ENCODE measurements at regions not wholly inside any gene's neighbourhood (a gene's known extent, or its start where the extent isn't known, plus 50 kb on each side); places are given as distances from the start of the nearest gene placed in this dataset.

DNA sequence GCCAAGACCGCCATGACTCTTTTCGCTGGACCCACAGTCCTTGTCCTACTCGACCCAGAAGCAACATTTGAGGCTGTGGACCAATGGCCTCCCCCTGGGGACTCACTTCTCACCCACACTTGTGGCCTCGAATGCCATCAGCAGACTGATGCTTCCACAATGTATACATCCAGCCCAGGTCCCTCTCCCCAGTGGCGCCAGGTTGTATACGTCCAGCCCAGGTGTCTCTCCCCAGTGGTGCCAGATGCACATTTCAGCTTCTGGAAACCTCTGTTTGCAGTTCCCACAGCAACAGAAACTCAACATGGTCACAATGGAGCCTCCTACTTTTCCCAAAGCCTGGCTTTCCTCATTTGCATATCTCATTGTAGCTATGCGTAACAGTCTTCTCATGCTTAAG lies 210.5 kb upstream of the RNF32 start:
- CTCF ChIA-PET, result no interaction called here
- POLR2A ChIA-PET (ENCODE audit: low non-redundant PET), result no interaction called here
- TF ChIP-seq, protein P1, sequence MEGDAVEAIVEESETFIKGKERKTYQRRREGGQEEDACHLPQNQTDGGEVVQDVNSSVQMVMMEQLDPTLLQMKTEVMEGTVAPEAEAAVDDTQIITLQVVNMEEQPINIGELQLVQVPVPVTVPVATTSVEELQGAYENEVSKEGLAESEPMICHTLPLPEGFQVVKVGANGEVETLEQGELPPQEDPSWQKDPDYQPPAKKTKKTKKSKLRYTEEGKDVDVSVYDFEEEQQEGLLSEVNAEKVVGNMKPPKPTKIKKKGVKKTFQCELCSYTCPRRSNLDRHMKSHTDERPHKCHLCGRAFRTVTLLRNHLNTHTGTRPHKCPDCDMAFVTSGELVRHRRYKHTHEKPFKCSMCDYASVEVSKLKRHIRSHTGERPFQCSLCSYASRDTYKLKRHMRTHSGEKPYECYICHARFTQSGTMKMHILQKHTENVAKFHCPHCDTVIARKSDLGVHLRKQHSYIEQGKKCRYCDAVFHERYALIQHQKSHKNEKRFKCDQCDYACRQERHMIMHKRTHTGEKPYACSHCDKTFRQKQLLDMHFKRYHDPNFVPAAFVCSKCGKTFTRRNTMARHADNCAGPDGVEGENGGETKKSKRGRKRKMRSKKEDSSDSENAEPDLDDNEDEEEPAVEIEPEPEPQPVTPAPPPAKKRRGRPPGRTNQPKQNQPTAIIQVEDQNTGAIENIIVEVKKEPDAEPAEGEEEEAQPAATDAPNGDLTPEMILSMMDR (conservative IDR thresholded peaks at IDR 0.05; ENCODE audit: low read depth), result no peak
- DNase-seq (ENCODE audit: low spot score), result no peak
- H3K27ac ChIP-seq, result no peak overlapping the region

DNA sequence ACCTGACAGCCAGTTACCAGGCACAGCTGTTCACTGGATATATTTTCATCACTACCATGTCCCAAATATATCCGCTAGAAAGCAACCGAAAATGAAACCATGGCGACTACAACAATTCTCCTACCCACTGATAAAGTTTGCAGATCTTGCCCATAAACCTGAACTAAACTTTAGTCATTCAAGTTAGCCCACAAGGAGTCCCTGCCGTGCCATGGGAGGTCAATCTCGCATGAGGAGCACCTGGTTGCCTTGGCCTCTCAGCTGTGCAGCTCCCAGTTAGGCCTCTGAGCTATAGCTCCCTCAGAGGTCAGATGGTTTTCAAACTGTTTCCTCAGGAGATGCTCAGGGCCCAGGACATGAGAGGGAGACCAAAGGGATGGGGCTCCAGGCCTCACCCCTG lies 211.1 kb upstream of the RNF32 start:
- no peak for DNase-seq (ENCODE audit: low spot score)
- no peak overlapping the region for H3K27ac ChIP-seq
- POLR2A ChIA-PET (ENCODE audit: low non-redundant PET), result no interaction called here
- CTCF ChIA-PET, result no interaction called here
- TF ChIP-seq, protein P1 (conservative IDR thresholded peaks at IDR 0.05; ENCODE audit: low read depth), result no peak

DNA sequence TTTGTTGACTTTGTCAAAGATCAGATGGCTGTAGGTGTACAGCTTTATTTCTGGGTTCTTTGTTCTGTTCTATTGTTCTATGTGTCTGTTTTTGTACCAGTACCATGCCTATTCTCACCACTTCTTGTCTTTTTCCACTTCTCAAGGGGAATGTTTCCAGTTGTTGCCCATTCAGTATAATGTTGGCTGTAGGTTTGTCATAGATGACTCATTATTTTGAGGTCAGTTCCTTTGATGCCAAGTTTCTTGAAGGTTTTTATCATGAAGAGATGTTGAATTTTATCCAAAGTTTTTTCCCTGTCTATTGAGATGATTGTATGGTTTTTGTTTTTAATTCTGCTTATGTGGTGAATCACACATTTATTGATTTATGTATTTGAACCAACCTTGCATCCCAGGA lies 216.7 kb upstream of the RNF32 start:
- CTCF ChIA-PET, result no interaction called here
- TF ChIP-seq, protein P1 (conservative IDR thresholded peaks at IDR 0.05; ENCODE audit: low read depth), result no peak
- H3K27ac ChIP-seq, result no peak overlapping the region
- POLR2A ChIA-PET (ENCODE audit: low non-redundant PET), result no interaction called here
- no peak for DNase-seq (ENCODE audit: low spot score)

DNA sequence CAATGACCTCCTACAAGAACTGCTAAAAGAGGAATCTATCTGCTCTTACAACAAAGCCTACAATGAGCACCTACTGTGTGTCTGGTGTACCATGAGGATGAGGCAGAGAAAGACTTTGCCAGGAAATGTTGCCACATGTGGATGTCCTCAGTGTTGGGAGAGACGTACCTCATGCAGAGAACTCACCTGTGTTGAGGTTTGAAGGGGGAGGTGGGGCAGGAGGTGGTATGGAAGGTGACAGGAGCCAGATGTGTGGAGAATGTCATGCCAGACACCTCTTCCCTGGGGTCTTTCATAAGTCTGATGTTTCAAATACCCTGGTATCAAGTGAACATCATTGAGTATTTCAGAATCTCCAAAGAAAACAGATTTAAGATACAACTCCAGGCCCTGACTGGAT lies 220.1 kb upstream of the RNF32 start:
- CTCF ChIA-PET, result no interaction called here
- no peak for DNase-seq (ENCODE audit: low spot score)
- POLR2A ChIA-PET (ENCODE audit: low non-redundant PET), result no interaction called here
- no peak overlapping the region for H3K27ac ChIP-seq
- TF ChIP-seq, protein P1 (conservative IDR thresholded peaks at IDR 0.05; ENCODE audit: low read depth), result no peak

DNA sequence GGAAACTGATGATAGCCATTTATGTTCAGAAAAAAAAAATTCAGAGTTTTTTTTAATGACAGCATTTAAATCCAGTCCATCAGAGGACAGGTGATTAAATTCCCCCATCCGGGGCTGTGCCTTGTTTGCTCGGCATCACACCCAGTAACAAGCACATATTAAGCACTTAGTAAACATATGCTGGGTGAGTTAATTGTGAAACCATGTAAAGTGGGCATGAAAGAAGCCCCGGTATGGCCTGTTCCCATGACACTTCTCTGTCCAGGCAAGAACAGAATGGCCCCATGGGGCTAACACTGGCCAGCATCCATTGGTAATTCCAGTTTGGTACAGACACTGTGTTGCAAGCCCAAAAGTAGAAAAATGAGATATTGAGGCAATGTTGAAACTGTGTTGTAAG lies 220.8 kb upstream of the RNF32 start:
- TF ChIP-seq, protein P1 (conservative IDR thresholded peaks at IDR 0.05; ENCODE audit: low read depth), result no peak
- no peak overlapping the region for H3K27ac ChIP-seq
- no peak for DNase-seq (ENCODE audit: low spot score)
- ChIA-PET POLR2A (ENCODE audit: low non-redundant PET) (no interaction called here), CTCF (no interaction called here)

DNA sequence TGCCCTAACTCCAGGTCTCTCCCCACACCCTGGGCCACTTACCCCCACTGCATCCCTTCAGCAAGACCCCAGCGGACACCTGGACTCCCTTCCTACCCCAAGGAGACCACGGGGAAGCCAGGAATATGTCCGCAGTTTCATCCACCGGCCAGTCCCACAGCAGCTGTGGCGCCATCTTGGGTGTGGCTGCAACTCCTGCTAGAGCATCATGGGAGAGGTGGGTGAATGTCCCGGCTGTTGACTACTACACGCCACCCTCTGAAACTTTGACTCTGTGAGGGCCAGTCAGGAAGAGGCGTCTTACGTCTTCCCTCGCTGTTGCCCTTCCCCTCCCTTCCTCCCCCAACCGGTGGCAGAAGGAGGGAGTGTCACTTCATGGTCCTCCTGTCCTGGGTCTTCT lies 238.3 kb upstream of the RNF32 start:
- ChIA-PET CTCF (no interaction called here), POLR2A (ENCODE audit: low non-redundant PET) (no interaction called here)
- TF ChIP-seq, protein P1 (conservative IDR thresholded peaks at IDR 0.05; ENCODE audit: low read depth), result no peak
- H3K27ac ChIP-seq, result no peak overlapping the region
- DNase-seq (ENCODE audit: low spot score), result no peak

DNA sequence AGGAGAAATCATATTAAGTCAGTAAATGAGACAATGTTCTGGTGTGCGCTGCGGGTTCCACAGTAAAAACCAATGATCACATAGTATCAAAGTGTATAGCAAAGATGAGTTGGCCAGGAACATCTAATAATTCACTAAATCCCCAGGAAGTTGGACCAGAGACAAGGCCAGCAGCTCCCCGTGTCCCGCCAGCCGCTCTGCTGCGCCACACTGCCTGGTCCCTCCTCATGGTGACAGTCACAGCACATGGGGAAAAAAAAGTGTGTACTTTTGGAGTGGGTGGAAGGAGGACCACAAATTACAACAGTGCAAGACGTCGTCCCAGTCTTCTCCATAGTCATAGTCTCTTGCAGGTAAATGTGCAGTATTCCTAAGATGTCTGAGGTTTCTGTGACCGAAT lies 239.0 kb upstream of the RNF32 start:
- CTCF ChIA-PET, result no interaction called here
- H3K27ac ChIP-seq, result no peak overlapping the region
- POLR2A ChIA-PET (ENCODE audit: low non-redundant PET), result no interaction called here
- no peak for DNase-seq (ENCODE audit: low spot score)
- TF ChIP-seq, protein P1 (conservative IDR thresholded peaks at IDR 0.05; ENCODE audit: low read depth), result no peak

All from RWPE1 (cell line).